ENCODE measurements at regions not wholly inside any gene's neighbourhood (a gene's known extent, or its start where the extent isn't known, plus 50 kb on each side); places are given as distances from the start of the nearest gene placed in this dataset.

DNA sequence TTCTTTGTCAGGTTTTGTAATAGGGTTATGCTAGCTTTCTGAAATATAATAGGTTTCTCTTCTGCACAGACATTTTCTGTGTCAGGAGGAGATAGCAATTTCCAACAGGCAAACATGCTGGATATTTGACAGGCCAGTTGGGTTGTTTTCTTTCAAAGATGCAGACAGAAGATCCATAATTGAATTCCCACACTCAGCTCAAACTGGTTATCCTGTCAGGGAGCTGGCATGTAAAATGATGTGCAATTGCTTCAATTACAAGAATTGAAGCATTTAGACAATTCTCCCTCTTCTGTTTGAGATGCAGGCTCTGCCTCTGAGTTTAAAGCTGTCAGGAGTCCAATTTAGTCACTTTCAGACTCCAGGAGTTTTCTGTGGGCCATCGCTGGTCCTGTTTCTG is 146.2 kb upstream of the ZKSCAN2 start (continued):
- no peak for TF ChIP-seq ZNF512 (CRISPR knock-in tag; IDR thresholded peaks at IDR 0.05; ENCODE audit: borderline replicate concordance)
- TF ChIP-seq, protein P1, sequence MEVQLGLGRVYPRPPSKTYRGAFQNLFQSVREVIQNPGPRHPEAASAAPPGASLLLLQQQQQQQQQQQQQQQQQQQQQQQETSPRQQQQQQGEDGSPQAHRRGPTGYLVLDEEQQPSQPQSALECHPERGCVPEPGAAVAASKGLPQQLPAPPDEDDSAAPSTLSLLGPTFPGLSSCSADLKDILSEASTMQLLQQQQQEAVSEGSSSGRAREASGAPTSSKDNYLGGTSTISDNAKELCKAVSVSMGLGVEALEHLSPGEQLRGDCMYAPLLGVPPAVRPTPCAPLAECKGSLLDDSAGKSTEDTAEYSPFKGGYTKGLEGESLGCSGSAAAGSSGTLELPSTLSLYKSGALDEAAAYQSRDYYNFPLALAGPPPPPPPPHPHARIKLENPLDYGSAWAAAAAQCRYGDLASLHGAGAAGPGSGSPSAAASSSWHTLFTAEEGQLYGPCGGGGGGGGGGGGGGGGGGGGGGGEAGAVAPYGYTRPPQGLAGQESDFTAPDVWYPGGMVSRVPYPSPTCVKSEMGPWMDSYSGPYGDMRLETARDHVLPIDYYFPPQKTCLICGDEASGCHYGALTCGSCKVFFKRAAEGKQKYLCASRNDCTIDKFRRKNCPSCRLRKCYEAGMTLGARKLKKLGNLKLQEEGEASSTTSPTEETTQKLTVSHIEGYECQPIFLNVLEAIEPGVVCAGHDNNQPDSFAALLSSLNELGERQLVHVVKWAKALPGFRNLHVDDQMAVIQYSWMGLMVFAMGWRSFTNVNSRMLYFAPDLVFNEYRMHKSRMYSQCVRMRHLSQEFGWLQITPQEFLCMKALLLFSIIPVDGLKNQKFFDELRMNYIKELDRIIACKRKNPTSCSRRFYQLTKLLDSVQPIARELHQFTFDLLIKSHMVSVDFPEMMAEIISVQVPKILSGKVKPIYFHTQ (CRISPR knock-in tag; IDR thresholded peaks at IDR 0.05): no peak
- TF ChIP-seq, protein P2, sequence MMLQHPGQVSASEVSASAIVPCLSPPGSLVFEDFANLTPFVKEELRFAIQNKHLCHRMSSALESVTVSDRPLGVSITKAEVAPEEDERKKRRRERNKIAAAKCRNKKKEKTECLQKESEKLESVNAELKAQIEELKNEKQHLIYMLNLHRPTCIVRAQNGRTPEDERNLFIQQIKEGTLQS (CRISPR knock-in tag; conservative IDR thresholded peaks at IDR 0.05): no peak
- TF ChIP-seq OVOL2 (CRISPR knock-in tag; IDR thresholded peaks at IDR 0.05; ENCODE audit: borderline replicate concordance): no peak
- no peak for TF ChIP-seq CREM (CRISPR knock-in tag; IDR thresholded peaks at IDR 0.05)
- no peak for TF ChIP-seq ZNF416 (CRISPR knock-in tag; IDR thresholded peaks at IDR 0.05)

DNA sequence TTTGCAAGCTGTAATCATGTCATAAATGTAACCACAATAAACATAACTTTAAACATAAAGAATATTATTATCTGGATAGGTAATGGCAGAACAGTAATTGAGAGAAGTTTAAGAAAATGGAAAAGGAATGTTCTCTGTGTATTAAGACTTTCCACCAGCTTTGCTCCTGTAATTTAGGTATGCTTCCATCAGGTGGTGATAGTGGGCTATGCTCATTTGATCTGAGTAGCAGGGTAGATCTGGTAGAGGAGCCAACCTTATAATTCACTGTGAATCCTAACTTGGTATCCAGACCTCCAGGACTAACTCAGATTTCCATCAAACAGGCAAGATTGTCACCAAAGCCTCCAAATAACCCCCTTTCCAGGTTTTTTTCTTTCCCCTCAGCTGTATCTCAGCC is 137.9 kb upstream of the ZKSCAN2 start:
- Mint-ChIP-seq H3K4me1 (no peaks in the 10 kb centered on the region), H3K4me3 (no peak overlapping the region), H3K27me3 (ENCODE audit: low read depth) (no peaks in the 10 kb centered on the region), H3K36me3 (peaks cover 4% of the 10 kb centered on the region; the same call in 1 of the 2 replicates), H3K9me3 (peaks cover 40% of the 10 kb centered on the region), H3K27ac (no peak overlapping the region)
- TF ChIP-seq KAT7 (CRISPR knock-in tag; IDR thresholded peaks at IDR 0.05; ENCODE audit: borderline replicate concordance): no peak
- TF ChIP-seq CTCF (IDR thresholded peaks at IDR 0.05): 0 out of 2 replicates have a peak, but pooled peaks have one; percentile 15
- POLR2A ChIA-PET: no interaction called here
- ATAC-seq: peak; percentile 67
- CTCF ChIA-PET: interaction anchor here (0.6 to 1.2 kb wide), 5 partner anchors 119 to 1491 kb away, joined by 3 to 5 read pairs (median 4); no protein-coding TSS in a partner anchor
- DNase-seq (ENCODE audit: low spot score): peak; percentile 13

DNA sequence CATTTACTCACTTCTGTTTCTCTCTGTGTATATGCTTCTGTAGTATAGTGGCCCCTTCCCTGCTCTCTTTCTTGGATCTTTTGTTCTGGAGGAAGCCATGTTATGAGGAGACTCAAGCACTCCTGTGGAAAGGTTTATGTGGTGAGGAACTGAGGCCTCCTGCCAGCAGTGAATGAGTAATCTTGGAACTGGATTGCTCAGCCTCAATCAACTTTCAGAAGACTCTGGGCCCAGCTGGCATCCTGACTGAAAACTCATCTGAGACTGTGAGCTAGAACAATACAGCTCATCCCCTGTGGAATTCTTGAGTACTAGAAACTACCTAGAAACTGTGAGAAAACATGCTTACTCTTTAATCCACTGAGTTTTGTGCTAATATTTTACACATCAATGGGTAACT is 133.1 kb upstream of the ZKSCAN2 start:
- Mint-ChIP-seq H3K4me3 (no peak overlapping the region), H3K27ac (no peak overlapping the region), H3K9me3 (peaks cover 14% of the 10 kb centered on the region; the same call in 1 of the 2 replicates), H3K27me3 (ENCODE audit: low read depth) (no peaks in the 10 kb centered on the region), H3K4me1 (peaks cover 7% of the 10 kb centered on the region), H3K36me3 (no peaks in the 10 kb centered on the region)
- DNase-seq (ENCODE audit: low spot score) (no peak), ATAC-seq (no peak)
- POLR2A ChIA-PET: no interaction called here
- no peak for TF ChIP-seq HMGA2 (CRISPR knock-in tag; IDR thresholded peaks at IDR 0.05)
- TF ChIP-seq, protein P3, sequence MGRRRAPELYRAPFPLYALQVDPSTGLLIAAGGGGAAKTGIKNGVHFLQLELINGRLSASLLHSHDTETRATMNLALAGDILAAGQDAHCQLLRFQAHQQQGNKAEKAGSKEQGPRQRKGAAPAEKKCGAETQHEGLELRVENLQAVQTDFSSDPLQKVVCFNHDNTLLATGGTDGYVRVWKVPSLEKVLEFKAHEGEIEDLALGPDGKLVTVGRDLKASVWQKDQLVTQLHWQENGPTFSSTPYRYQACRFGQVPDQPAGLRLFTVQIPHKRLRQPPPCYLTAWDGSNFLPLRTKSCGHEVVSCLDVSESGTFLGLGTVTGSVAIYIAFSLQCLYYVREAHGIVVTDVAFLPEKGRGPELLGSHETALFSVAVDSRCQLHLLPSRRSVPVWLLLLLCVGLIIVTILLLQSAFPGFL (CRISPR knock-in tag; IDR thresholded peaks at IDR 0.05; ENCODE audit: borderline replicate concordance): no peak
- TF ChIP-seq ZNF396 (CRISPR knock-in tag; IDR thresholded peaks at IDR 0.05; ENCODE audit: borderline replicate concordance): no peak
- TF ChIP-seq, protein P4, sequence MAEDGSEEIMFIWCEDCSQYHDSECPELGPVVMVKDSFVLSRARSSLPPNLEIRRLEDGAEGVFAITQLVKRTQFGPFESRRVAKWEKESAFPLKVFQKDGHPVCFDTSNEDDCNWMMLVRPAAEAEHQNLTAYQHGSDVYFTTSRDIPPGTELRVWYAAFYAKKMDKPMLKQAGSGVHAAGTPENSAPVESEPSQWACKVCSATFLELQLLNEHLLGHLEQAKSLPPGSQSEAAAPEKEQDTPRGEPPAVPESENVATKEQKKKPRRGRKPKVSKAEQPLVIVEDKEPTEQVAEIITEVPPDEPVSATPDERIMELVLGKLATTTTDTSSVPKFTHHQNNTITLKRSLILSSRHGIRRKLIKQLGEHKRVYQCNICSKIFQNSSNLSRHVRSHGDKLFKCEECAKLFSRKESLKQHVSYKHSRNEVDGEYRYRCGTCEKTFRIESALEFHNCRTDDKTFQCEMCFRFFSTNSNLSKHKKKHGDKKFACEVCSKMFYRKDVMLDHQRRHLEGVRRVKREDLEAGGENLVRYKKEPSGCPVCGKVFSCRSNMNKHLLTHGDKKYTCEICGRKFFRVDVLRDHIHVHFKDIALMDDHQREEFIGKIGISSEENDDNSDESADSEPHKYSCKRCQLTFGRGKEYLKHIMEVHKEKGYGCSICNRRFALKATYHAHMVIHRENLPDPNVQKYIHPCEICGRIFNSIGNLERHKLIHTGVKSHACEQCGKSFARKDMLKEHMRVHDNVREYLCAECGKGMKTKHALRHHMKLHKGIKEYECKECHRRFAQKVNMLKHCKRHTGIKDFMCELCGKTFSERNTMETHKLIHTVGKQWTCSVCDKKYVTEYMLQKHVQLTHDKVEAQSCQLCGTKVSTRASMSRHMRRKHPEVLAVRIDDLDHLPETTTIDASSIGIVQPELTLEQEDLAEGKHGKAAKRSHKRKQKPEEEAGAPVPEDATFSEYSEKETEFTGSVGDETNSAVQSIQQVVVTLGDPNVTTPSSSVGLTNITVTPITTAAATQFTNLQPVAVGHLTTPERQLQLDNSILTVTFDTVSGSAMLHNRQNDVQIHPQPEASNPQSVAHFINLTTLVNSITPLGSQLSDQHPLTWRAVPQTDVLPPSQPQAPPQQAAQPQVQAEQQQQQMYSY (CRISPR knock-in tag; IDR thresholded peaks at IDR 0.05): no peak
- TF ChIP-seq ETV6 (CRISPR knock-in tag; IDR thresholded peaks at IDR 0.05): no peak
- TF ChIP-seq E2F1 (CRISPR knock-in tag; IDR thresholded peaks at IDR 0.05): no peak
- no peak for TF ChIP-seq ELF4 (CRISPR knock-in tag; IDR thresholded peaks at IDR 0.05; ENCODE audit: low read depth)
- TF ChIP-seq E2F4 (CRISPR knock-in tag; IDR thresholded peaks at IDR 0.05; ENCODE audit: borderline replicate concordance, low read depth): no peak
- no peak for TF ChIP-seq TP53 (CRISPR knock-in tag; IDR thresholded peaks at IDR 0.05)
- no peak for TF ChIP-seq KAT7 (CRISPR knock-in tag; IDR thresholded peaks at IDR 0.05; ENCODE audit: borderline replicate concordance)
- no peak for TF ChIP-seq PRRX2 (CRISPR knock-in tag; IDR thresholded peaks at IDR 0.05)
- no peak for TF ChIP-seq NR2C2 (CRISPR knock-in tag; IDR thresholded peaks at IDR 0.05)
- CTCF ChIA-PET: no interaction called here

Measured in WTC11 (cell line).